GM12864 (cell line): ENCODE measurements at regions not wholly inside any gene's neighbourhood (a gene's known extent, or its start where the extent isn't known, plus 50 kb on each side); places are given as distances from the start of the nearest gene placed in this dataset.

ENCODE experiments used
- DNase-seq: peaks from one replicate; pipeline ENCODE4 v3.0.0-alpha.2; 2011; ENCODE audit warnings: low read depth
- H3K4me3 ChIP-seq: 2 replicates; pipeline ENCODE4 v1.5.1; 2011; ENCODE audit warnings: mild to moderate bottlenecking, low read depth, low read length, control low read depth
- CTCF ChIP-seq: IDR thresholded peaks from 2 replicates; pipeline ENCODE4 v1.5.1; 2011; ENCODE audit warnings: low read depth, mild to moderate bottlenecking, moderate library complexity, low read length, control low read depth, inconsistent platforms; ENCODE audit errors: missing control alignments

GRCh38 chr19:5218255-5218855 is 122.3 kb downstream of the PTPRS start:
- DNase-seq: no peak
- TF ChIP-seq CTCF: no peak
- H3K4me3 ChIP-seq: no peak overlapping the region

DNA sequence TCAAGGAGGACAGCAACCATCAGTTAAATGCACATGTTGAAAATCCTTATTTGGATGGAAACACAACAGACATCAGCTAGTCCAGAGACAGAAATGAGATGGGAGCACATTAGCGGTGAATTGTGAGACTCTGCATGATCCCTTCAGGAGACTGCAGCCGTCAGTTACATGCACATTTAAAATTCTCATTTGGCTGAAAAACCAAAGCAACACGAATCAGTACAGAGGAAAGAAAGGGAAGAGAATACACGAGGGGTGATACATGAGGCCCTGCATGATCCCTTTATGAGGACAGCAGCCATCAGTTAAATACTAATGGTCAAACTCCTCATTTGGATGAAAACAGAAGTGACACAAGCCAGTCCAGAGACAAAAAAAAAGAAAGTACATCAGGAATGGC is 123.4 kb downstream of the PTPRS start:
- no peak for TF ChIP-seq CTCF
- H3K4me3 ChIP-seq: no peak overlapping the region
- DNase-seq: no peak

DNA sequence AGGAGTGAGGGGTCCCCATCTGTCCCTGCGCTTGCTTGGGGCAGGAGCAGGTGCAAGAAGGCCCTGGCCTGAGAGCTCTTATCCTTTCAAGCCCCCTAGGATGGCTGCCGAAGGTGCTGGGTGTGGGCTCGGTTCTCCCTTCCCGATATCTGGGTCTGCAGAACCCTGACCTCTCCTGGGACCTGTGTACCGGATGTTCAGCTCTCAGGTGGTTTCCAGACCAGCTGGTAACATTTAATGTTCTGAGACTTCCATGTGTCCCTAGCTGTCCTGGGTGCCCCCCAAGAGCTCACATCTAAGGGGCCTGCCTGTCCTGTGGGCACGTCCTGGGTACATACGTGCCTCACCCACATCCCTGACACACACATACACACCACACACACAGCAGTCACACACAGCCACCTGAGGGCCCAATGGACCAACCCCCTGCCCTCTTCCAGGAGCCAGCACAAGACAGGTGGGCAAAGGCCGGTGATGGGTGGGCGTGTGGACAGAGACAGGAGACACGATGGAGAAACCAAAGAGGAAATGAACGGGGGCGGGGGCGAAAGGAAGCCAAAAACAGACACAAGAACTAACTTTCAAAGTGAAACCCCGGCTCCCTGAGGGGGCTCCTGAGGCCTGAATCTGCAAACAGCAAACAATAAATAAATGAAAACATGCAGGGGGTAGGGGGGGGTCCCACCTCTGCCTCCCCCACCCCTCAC is 124.3 kb downstream of the PTPRS start:
- no peak overlapping the region; the same call in 1 of the 2 replicates for H3K4me3 ChIP-seq
- no peak for DNase-seq
- TF ChIP-seq CTCF: no peak

- DNase-seq: no peak
- TF ChIP-seq CTCF: no peak
These were observed 125.2 kb downstream of the PTPRS start for GRCh38 chr19:5215431-5215830.

GRCh38 chr19:5214902-5215301 is 125.7 kb downstream of the PTPRS start:
- DNase-seq: no peak
- no peak for TF ChIP-seq CTCF
- no peak overlapping the region for H3K4me3 ChIP-seq

More at GRCh38 chr19:5215431-5215830, 125.2 kb downstream of the PTPRS start:
- no peak overlapping the region for H3K4me3 ChIP-seq

- no peak for DNase-seq
- no peak for TF ChIP-seq CTCF
These were observed 126.2 kb downstream of the PTPRS start for GRCh38 chr19:5214371-5214770.

DNA sequence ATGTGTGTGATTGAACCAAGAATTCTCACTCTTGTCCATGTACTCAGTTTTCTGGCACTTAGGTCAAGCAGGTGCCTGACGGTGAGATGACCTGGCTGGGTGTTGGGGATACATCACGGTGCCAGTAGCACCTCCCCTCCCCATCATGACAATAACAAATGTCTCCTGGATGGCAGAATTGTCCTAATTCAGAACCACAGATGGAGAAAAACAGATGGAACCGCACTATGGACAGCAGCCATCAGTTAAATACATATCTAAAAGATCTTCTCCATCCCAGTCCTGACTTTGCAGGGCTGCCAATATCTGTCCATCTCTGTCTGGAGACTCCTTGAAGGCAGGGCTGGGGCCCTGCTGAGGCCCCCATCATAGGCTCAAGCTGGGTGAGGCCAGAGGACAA is 126.9 kb downstream of the PTPRS start:
- DNase-seq: no peak

More at GRCh38 chr19:5214371-5214770, 126.2 kb downstream of the PTPRS start:
- no peak overlapping the region for H3K4me3 ChIP-seq

More for the DNA sequence above, 126.9 kb downstream of the PTPRS start:
- H3K4me3 ChIP-seq: no peak overlapping the region
- no peak for TF ChIP-seq CTCF
